Gastrocnemius medialis (tissue), 4 donors: ENCODE measurements at regions not wholly inside any gene's neighbourhood (a gene's known extent, or its start where the extent isn't known, plus 50 kb on each side); places are given as distances from the start of the nearest gene placed in this dataset.

Experiments
- POLR2A ChIP-seq, 2 donors: fragments of 450-650 bp; IDR thresholded peaks; one replicate each; pipeline ENCODE4 v1.6.1; 2017; ENCODE audit warnings: antibody characterized with exemption in 2 of 2, mild to moderate bottlenecking in 2 of 2, moderate library complexity in 2 of 2
- TF ChIP-seq, protein P1 (sequence below), 5 experiments: fragments of 450-650 bp in 3 of 5; fragments of 200-600 bp in 2 of 5; sonication (generic) in 2 of 5; IDR thresholded peaks in 4 of 5; conservative IDR thresholded peaks in 1 of 5; 1 replicate in 4 of 5; 2 replicates in 1 of 5; pipeline ENCODE4 v1.5.1; 2016 to 2019; ENCODE audit warnings: antibody characterized with exemption in 5 of 5, mild to moderate bottlenecking in 3 of 5, moderate library complexity in 3 of 5

DNA sequence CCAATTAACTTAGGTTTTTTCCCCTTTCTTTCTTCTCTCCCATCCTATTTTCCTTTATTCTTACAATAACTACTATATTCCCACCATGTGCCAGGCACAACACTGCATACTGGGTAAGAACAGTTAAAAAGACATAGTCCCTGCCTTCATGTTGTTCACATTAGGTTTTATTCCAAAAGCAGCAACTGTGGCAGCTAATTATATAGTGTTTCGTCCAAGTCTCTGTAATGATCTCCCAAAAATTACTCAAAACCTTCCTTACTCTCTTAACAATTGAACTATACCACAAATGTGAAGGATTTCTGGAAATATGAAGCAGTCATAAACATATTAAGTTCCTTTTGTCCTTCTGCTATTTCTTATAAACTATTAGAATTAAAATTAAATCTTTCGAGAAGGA is 184.1 kb upstream of the C11orf58 start:
- TF ChIP-seq, protein P1, sequence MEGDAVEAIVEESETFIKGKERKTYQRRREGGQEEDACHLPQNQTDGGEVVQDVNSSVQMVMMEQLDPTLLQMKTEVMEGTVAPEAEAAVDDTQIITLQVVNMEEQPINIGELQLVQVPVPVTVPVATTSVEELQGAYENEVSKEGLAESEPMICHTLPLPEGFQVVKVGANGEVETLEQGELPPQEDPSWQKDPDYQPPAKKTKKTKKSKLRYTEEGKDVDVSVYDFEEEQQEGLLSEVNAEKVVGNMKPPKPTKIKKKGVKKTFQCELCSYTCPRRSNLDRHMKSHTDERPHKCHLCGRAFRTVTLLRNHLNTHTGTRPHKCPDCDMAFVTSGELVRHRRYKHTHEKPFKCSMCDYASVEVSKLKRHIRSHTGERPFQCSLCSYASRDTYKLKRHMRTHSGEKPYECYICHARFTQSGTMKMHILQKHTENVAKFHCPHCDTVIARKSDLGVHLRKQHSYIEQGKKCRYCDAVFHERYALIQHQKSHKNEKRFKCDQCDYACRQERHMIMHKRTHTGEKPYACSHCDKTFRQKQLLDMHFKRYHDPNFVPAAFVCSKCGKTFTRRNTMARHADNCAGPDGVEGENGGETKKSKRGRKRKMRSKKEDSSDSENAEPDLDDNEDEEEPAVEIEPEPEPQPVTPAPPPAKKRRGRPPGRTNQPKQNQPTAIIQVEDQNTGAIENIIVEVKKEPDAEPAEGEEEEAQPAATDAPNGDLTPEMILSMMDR (IDR thresholded peaks at IDR 0.05 in 4 of 5, conservative IDR thresholded peaks at IDR 0.05 in 1 of 5) = no peak
- no peak for TF ChIP-seq POLR2A (IDR thresholded peaks at IDR 0.05)
